Fibroblast of the aortic adventitia (primary cell): ENCODE measurements at regions not wholly inside any gene's neighbourhood (a gene's known extent, or its start where the extent isn't known, plus 50 kb on each side); places are given as distances from the start of the nearest gene placed in this dataset.

Experiments
- DNase-seq: peaks from one replicate; pipeline ENCODE4 v3.0.0-alpha.2; 2010; ENCODE audit warnings: low read depth
- H3K4me3 ChIP-seq: 2 replicates; pipeline ENCODE4 v1.5.1; 2011; ENCODE audit warnings: low read depth, mild to moderate bottlenecking, control low read depth, low read length, moderate library complexity
- CTCF ChIP-seq: IDR thresholded peaks from 2 replicates; pipeline ENCODE4 v1.5.1; 2011; ENCODE audit warnings: mild to moderate bottlenecking, low read length, control low read depth, inconsistent platforms; ENCODE audit not compliant: insufficient read depth

GRCh38 chr7:156104501-156105336 is 292.5 kb upstream of the SHH start:
- H3K4me3 ChIP-seq = no peak overlapping the region
- DNase-seq = no peak
- TF ChIP-seq CTCF = no peak

GRCh38 chr7:156102267-156102666 is 290.0 kb upstream of the SHH start:
- no peak for TF ChIP-seq CTCF
- DNase-seq = no peak
- no peak overlapping the region for H3K4me3 ChIP-seq

GRCh38 chr7:156101355-156101754 is 289.1 kb upstream of the SHH start:
- TF ChIP-seq CTCF = no peak
- H3K4me3 ChIP-seq = no peak overlapping the region
- DNase-seq = no peak

GRCh38 chr7:156100086-156100485 is 287.8 kb upstream of the SHH start:
- H3K4me3 ChIP-seq = no peak overlapping the region
- no peak for TF ChIP-seq CTCF
- no peak for DNase-seq

GRCh38 chr7:156099085-156099484 is 286.8 kb upstream of the SHH start:
- no peak for DNase-seq
- TF ChIP-seq CTCF = no peak

GRCh38 chr7:156096771-156097538 is 284.7 kb upstream of the SHH start:
- no peak for TF ChIP-seq CTCF
- no peak overlapping the region for H3K4me3 ChIP-seq
- no peak for DNase-seq

More at GRCh38 chr7:156099085-156099484, 286.8 kb upstream of the SHH start:
- H3K4me3 ChIP-seq = no peak overlapping the region
